SK-N-SH (cell line): ENCODE measurements at regions not wholly inside any gene's neighbourhood (a gene's known extent, or its start where the extent isn't known, plus 50 kb on each side); places are given as distances from the start of the nearest gene placed in this dataset.

ENCODE experiments used
- CTCF ChIA-PET: fragments of 300-600, 350-600 bp; formaldehyde crosslinking; extraction: SDS; loops from one replicate; lab custom pipeline; 2021; lab: Yijun Ruan, JAX
- POLR2A ChIA-PET: fragments of 350-600 bp; sonication (Branson Sonifier 250); formaldehyde crosslinking; extraction: SDS; loops from one replicate; lab custom pipeline; 2020; ENCODE audit warnings: antibody characterized with exemption, inconsistent platforms; lab: Yijun Ruan, JAX
- DNase-seq: peaks from one replicate; pipeline ENCODE4 v3.0.0; 2012
- H2AFZ ChIP-seq: fragments of 200-600 bp; sonication (generic); 2 replicates; pipeline ENCODE4 v1.8.1; 2016; ENCODE audit warnings: antibody characterized with exemption, mild to moderate bottlenecking, low read depth
- H3F3A ChIP-seq: fragments of 200-600 bp; sonication (generic); replicated peaks from 2 replicates; pipeline ENCODE3; 2016; ENCODE audit warnings: antibody characterized with exemption, mild to moderate bottlenecking; ENCODE audit not compliant: insufficient read depth
- H3K27ac ChIP-seq, 2 experiments: fragments of 200-500 bp in 1 of 2; fragments of 200-600 bp in 1 of 2; sonication (Bioruptor generic) in 1 of 2; sonication (generic), shearing (Covaris generic) in 1 of 2; 2 replicates each; pipeline versions ENCODE4 v1.5.1 to v1.6.1; 2014 to 2016; ENCODE audit warnings: low read depth in 2 of 2, inconsistent platforms in 1 of 2, low read length in 1 of 2, mild to moderate bottlenecking in 1 of 2, mixed read lengths in 1 of 2
- H3K27me3 ChIP-seq: fragments of 200-600 bp; sonication (generic), shearing (Covaris generic); 2 replicates; pipeline ENCODE4 v1.6.1; 2016; ENCODE audit warnings: mixed run types; ENCODE audit not compliant: insufficient read depth
- H3K36me3 ChIP-seq, 2 experiments: fragments of 200-500 bp in 1 of 2; fragments of 200-600 bp in 1 of 2; sonication (Bioruptor generic) in 1 of 2; sonication (generic) in 1 of 2; replicated peaks in 1 of 2; 2 replicates each; pipeline versions ENCODE3 to v1.5.1; 2014 to 2016; ENCODE audit warnings: low read length in 1 of 2, mild to moderate bottlenecking in 1 of 2; ENCODE audit not compliant: insufficient read depth in 2 of 2, control insufficient read depth in 1 of 2
- H3K4me1 ChIP-seq, 2 experiments: fragments of 200-500 bp in 1 of 2; fragments of 200-600 bp in 1 of 2; sonication (Bioruptor generic) in 1 of 2; sonication (generic), shearing (Covaris generic) in 1 of 2; 2 replicates each; pipeline versions ENCODE4 v1.5.1 to v1.6.1; 2014 to 2016; ENCODE audit warnings: low read depth in 1 of 2, low read length in 1 of 2, mixed run types in 1 of 2; ENCODE audit not compliant: insufficient read depth in 2 of 2, control insufficient read depth in 1 of 2
- H3K4me2 ChIP-seq: fragments of 200-600 bp; sonication (generic), shearing (Covaris generic); 2 replicates; pipeline ENCODE4 v1.6.1; 2017; ENCODE audit warnings: mixed run types
- H3K4me3 ChIP-seq, 2 experiments: fragments of 200-500 bp in 1 of 2; fragments of 200-600 bp in 1 of 2; sonication (Bioruptor generic) in 1 of 2; sonication (generic), shearing (Covaris generic) in 1 of 2; 2 replicates each; pipeline versions ENCODE4 v1.5.1 to v1.8.1; 2014 to 2016; ENCODE audit warnings: low read depth in 2 of 2, inconsistent platforms in 1 of 2, low read length in 1 of 2, mild to moderate bottlenecking in 1 of 2, mixed read lengths in 1 of 2, moderate library complexity in 1 of 2
- H3K79me2 ChIP-seq: fragments of 200-600 bp; sonication (generic); 2 replicates; pipeline ENCODE4 v1.8.1; 2017; ENCODE audit warnings: mild to moderate bottlenecking; ENCODE audit not compliant: insufficient read depth
- H3K9ac ChIP-seq: fragments of 200-600 bp; sonication (generic); 2 replicates; pipeline ENCODE4 v1.6.1; 2017; ENCODE audit warnings: mixed run types
- H3K9me2 ChIP-seq: fragments of 200-600 bp; sonication (generic); 2 replicates; pipeline ENCODE4 v1.6.1; 2017; ENCODE audit warnings: mixed run types
- H3K9me3 ChIP-seq: fragments of 200-600 bp; sonication (generic); 2 replicates; pipeline ENCODE4 v1.6.1; 2017; ENCODE audit warnings: mixed run types, mild to moderate bottlenecking, moderate library complexity
- H4K20me1 ChIP-seq: fragments of 200-600 bp; sonication (generic); 2 replicates; pipeline ENCODE4 v1.6.1; 2017; ENCODE audit warnings: mild to moderate bottlenecking, mixed run types; ENCODE audit not compliant: insufficient read depth
- CHD2 ChIP-seq: fragments of 150-350 bp; IDR thresholded peaks from 2 replicates; pipeline ENCODE4 v1.6.1; 2018; ENCODE audit warnings: low read length; ENCODE audit not compliant: partially characterized antibody
- EZH2phosphoT487 ChIP-seq: fragments of 200-600 bp; sonication (generic); IDR thresholded peaks from 2 replicates; pipeline ENCODE4 v1.6.1; 2017; ENCODE audit warnings: low read depth, mixed run types, mild to moderate bottlenecking, antibody characterized with exemption, moderate library complexity, borderline replicate concordance
- FOSL2 ChIP-seq: IDR thresholded peaks from 2 replicates; pipeline ENCODE4 v1.4.0; 2012; ENCODE audit warnings: low read depth, mild to moderate bottlenecking, moderate library complexity, borderline replicate concordance
- FOXJ3 ChIP-seq: sonication (generic); formaldehyde crosslinking; IDR thresholded peaks from 2 replicates; pipeline ENCODE4 v1.5.1; 2020; ENCODE audit warnings: mild to moderate bottlenecking, missing genetic modification reagents
- FOXM1 ChIP-seq: IDR thresholded peaks from 2 replicates; pipeline ENCODE4 v1.4.0; 2012; ENCODE audit warnings: low read depth, mild to moderate bottlenecking
- GABPA ChIP-seq: IDR thresholded peaks from 2 replicates; pipeline ENCODE4 v1.4.0; 2012; ENCODE audit warnings: low read depth, mild to moderate bottlenecking
- GATA2 ChIP-seq: sonication (generic); formaldehyde crosslinking; IDR thresholded peaks from 2 replicates; pipeline ENCODE4 v1.5.0; 2020; ENCODE audit warnings: mild to moderate bottlenecking, missing genetic modification reagents
- IRF3 ChIP-seq: fragments of 150-350 bp; IDR thresholded peaks from 2 replicates; pipeline ENCODE4 v1.6.1; 2016; ENCODE audit warnings: mild to moderate bottlenecking, low read depth, low read length
- MEF2A ChIP-seq: IDR thresholded peaks from 2 replicates; pipeline ENCODE4 v1.4.0; 2012; ENCODE audit warnings: low read depth, borderline replicate concordance
- MXI1 ChIP-seq: IDR thresholded peaks from 2 replicates; pipeline ENCODE4 v1.6.1; 2012; ENCODE audit warnings: mild to moderate bottlenecking, low read depth, low read length, improper control_type of control experiment
- NFIC ChIP-seq: IDR thresholded peaks from 2 replicates; pipeline ENCODE4 v1.4.0; 2012; ENCODE audit warnings: borderline replicate concordance
- NRF1 ChIP-seq: IDR thresholded peaks from 2 replicates; pipeline ENCODE4 v1.6.1; 2012; ENCODE audit warnings: low read depth, mild to moderate bottlenecking, low read length
- PBX3 ChIP-seq: IDR thresholded peaks from 2 replicates; pipeline ENCODE4; 2012
- REST ChIP-seq: IDR thresholded peaks from 2 replicates; pipeline ENCODE4 v1.6.1; 2012; ENCODE audit warnings: mild to moderate bottlenecking, low read depth, low read length, moderate library complexity
- RFX5 ChIP-seq: IDR thresholded peaks from 2 replicates; pipeline ENCODE4 v1.6.1; 2012; ENCODE audit warnings: mild to moderate bottlenecking, improper control_type of control experiment, low read length
- RXRA ChIP-seq: IDR thresholded peaks from 2 replicates; pipeline ENCODE4 v1.4.0; 2012; ENCODE audit warnings: low read depth, mild to moderate bottlenecking, borderline replicate concordance
- SMC3 ChIP-seq: IDR thresholded peaks from 2 replicates; pipeline ENCODE4 v1.6.1; 2012; ENCODE audit warnings: low read depth, low read length, improper control_type of control experiment
- TAF1 ChIP-seq: IDR thresholded peaks from 2 replicates; pipeline ENCODE4 v1.6.1; 2012; ENCODE audit warnings: low read depth, mild to moderate bottlenecking, low read length, moderate library complexity, borderline replicate concordance
- TCF12 ChIP-seq: IDR thresholded peaks from 2 replicates; pipeline ENCODE4 v1.4.0; 2012
- TEAD4 ChIP-seq: IDR thresholded peaks from 2 replicates; pipeline ENCODE4 v1.4.0; 2012; ENCODE audit warnings: mild to moderate bottlenecking, borderline replicate concordance; ENCODE audit not compliant: insufficient read depth
- ZBTB33 ChIP-seq: IDR thresholded peaks from 2 replicates; pipeline ENCODE4 v1.4.0; 2012; ENCODE audit warnings: low read depth, borderline replicate concordance
- WGBS: methylation state at CpG from one replicate; pipeline ENCODE4 v1.1.6; 2017; ENCODE audit warnings: low lambda C conversion rate; 5-methylcytosine and 5-hydroxymethylcytosine counted together

GRCh38 chr10:10545771-10546170 is 471.9 kb upstream of the CELF2 start (continued):
- TF ChIP-seq NRF1 (no peak), TAF1 (no peak), MXI1 (no peak), ZBTB33 (no peak), FOSL2 (no peak), TEAD4 (no peak), CHD2 (no peak), SMC3 (no peak), MEF2A (no peak), EZH2phosphoT487 (no peak)
- TF ChIP-seq, all 33 proteins: peak for 0

GRCh38 chr10:10551596-10552301 is 465.9 kb upstream of the CELF2 start:
- no peaks in the 10 kb centered on the region for H3K9me2 ChIP-seq
- no peaks in the 10 kb centered on the region for H3K27me3 ChIP-seq
- no peaks in the 10 kb centered on the region for H3F3A ChIP-seq
- H3K9ac ChIP-seq: no peak overlapping the region
- H3K36me3 ChIP-seq: no peaks in the 10 kb centered on the region
- no peak overlapping the region for H3K4me2 ChIP-seq
- POLR2A ChIA-PET: no interaction called here
- CTCF ChIA-PET: no interaction called here
- no peak overlapping the region for H2AFZ ChIP-seq
- no peak for TF ChIP-seq TCF12
- TF ChIP-seq TEAD4: no peak
- no peak for TF ChIP-seq ZBTB33
- no peak for TF ChIP-seq RFX5
- no peak for TF ChIP-seq PBX3
- no peak for TF ChIP-seq RXRA
- no peak for TF ChIP-seq REST
- TF ChIP-seq GABPA: no peak
- no peak for TF ChIP-seq FOXM1
- no peak for TF ChIP-seq FOXJ3 (CRISPR knock-in tag)
- TF ChIP-seq CHD2: no peak
- TF ChIP-seq NFIC: no peak
- TF ChIP-seq GATA2 (CRISPR knock-in tag): no peak
- TF ChIP-seq IRF3: no peak
- TF ChIP-seq, all 33 proteins: peak for 0
- H3K4me3 ChIP-seq: no peak overlapping the region
- H3K27ac ChIP-seq: no peak overlapping the region
- no peak for DNase-seq
- 46% methylated on average over 10 of the region's 10 CpGs for WGBS
- no peaks in the 10 kb centered on the region for H3K9me3 ChIP-seq
- no peaks in the 10 kb centered on the region for H3K4me1 ChIP-seq
- no peaks in the 10 kb centered on the region for H4K20me1 ChIP-seq
- no peaks in the 10 kb centered on the region for H3K79me2 ChIP-seq
